Endothelial cell of umbilical vein (primary cell): ENCODE measurements at regions not wholly inside any gene's neighbourhood (a gene's known extent, or its start where the extent isn't known, plus 50 kb on each side); places are given as distances from the start of the nearest gene placed in this dataset.

ENCODE experiments used
- BruUV-seq: library from RNA; stranded (reverse); fragments of 400-500 nt; replicated peaks from 2 replicates; lab custom pipeline; 2021; lab: Mats Ljungman, UMichigan
- CTCF ChIA-PET: fragments of 300-600, 350-600 bp; sonication (Branson Sonifier 250); formaldehyde crosslinking; loops from one replicate; lab custom pipeline; 2021; ENCODE audit warnings: antibody characterized with exemption, inconsistent platforms; lab: Charles Lee
- POLR2A ChIA-PET: fragments of 300-600, 350-600 bp; sonication (Branson Sonifier 250); formaldehyde crosslinking; loops from one replicate; lab custom pipeline; 2021; ENCODE audit warnings: antibody characterized with exemption, inconsistent platforms; lab: Charles Lee
- DNase-seq: peaks from one replicate; pipeline ENCODE4 v3.0.0-alpha.2; 2011; ENCODE audit warnings: low read depth, low spot score
- FAIRE-seq: peaks from 2 replicates; lab custom pipeline; 2011; peaks lifted over from hg19 to GRCh38; lab: Jason Lieb, UNC
- H2AFZ ChIP-seq: 2 replicates; pipeline ENCODE4 v1.6.0; 2012; ENCODE audit warnings: low read depth, low read length, control low read depth, inconsistent platforms
- H3K27ac ChIP-seq: 2 replicates; pipeline ENCODE4 v1.5.1; 2011; ENCODE audit warnings: low read depth, mild to moderate bottlenecking, control low read depth, low read length, moderate library complexity; ENCODE audit not compliant: insufficient read depth
- H3K27me3 ChIP-seq, 2 experiments: 2 replicates each; pipeline versions ENCODE4 v1.6.0 to v1.6.1; 2011; ENCODE audit warnings: low read length in 2 of 2, mixed read lengths in 1 of 2; ENCODE audit not compliant: control insufficient read depth in 2 of 2, insufficient read depth in 2 of 2
- H3K36me3 ChIP-seq, 2 experiments: 2 replicates in 1 of 2; 3 replicates in 1 of 2; pipeline ENCODE4 v1.5.1; 2011; ENCODE audit warnings: low read length in 2 of 2, mild to moderate bottlenecking in 1 of 2, moderate library complexity in 1 of 2; ENCODE audit not compliant: control insufficient read depth in 2 of 2, insufficient read depth in 2 of 2; ENCODE audit errors: extremely low read depth in 1 of 2
- H3K4me1 ChIP-seq: 3 replicates; pipeline ENCODE4 v1.5.1; 2011; ENCODE audit warnings: mild to moderate bottlenecking, low read length; ENCODE audit not compliant: control insufficient read depth, insufficient read depth; ENCODE audit errors: extremely low read depth
- H3K4me2 ChIP-seq: 2 replicates; pipeline ENCODE4 v1.6.1; 2011; ENCODE audit warnings: low read length, control low read depth, mixed read lengths; ENCODE audit not compliant: insufficient read depth
- H3K4me3 ChIP-seq, 3 experiments: fragments of 200-600 bp in 1 of 3; sonication (generic), shearing (Covaris generic) in 1 of 3; replicated peaks in 1 of 3; 2 replicates each; pipeline ENCODE4 v1.5.1; 2011 to 2016; ENCODE audit warnings: control low read depth in 3 of 3, low read length in 3 of 3, mild to moderate bottlenecking in 2 of 3, inconsistent platforms in 1 of 3, low read depth in 1 of 3, moderate library complexity in 1 of 3; ENCODE audit not compliant: insufficient read depth in 1 of 3
- H3K79me2 ChIP-seq: 2 replicates; pipeline ENCODE4 v1.6.0; 2012; ENCODE audit warnings: low read length, inconsistent platforms; ENCODE audit not compliant: control insufficient read depth, insufficient read depth
- H3K9ac ChIP-seq: replicated peaks from 2 replicates; pipeline ENCODE3; 2011; ENCODE audit warnings: low read length, control low read depth; ENCODE audit not compliant: insufficient read depth; ENCODE audit errors: extremely low read depth
- H3K9me1 ChIP-seq: replicated peaks from 3 replicates; pipeline ENCODE4 v1.6.0; 2011; ENCODE audit warnings: mild to moderate bottlenecking, low read length; ENCODE audit not compliant: control insufficient read depth, insufficient read depth; ENCODE audit errors: extremely low read depth
- H3K9me3 ChIP-seq: replicated peaks from 2 replicates; pipeline ENCODE4 v1.5.1; 2012; ENCODE audit warnings: low read length, inconsistent platforms; ENCODE audit not compliant: control insufficient read depth, insufficient read depth
- H4K20me1 ChIP-seq: replicated peaks from 2 replicates; pipeline ENCODE3; 2011; ENCODE audit warnings: mild to moderate bottlenecking, low read length; ENCODE audit not compliant: control insufficient read depth, insufficient read depth; ENCODE audit errors: extremely low read depth
- EZH2 ChIP-seq: IDR thresholded peaks from 2 replicates; pipeline ENCODE4 v1.6.1; 2012; ENCODE audit warnings: borderline replicate concordance, low read depth, mild to moderate bottlenecking, moderate library complexity, low read length, inconsistent platforms; ENCODE audit not compliant: severe bottlenecking
- POLR2A ChIP-seq: IDR thresholded peaks from 2 replicates; pipeline ENCODE4 v1.6.1; 2012; ENCODE audit warnings: low read depth, mild to moderate bottlenecking, control low read depth, low read length
- dilution Hi-C: fragments of 300-500 bp; cut with MboI; formaldehyde crosslinking; loops from one replicate; pipeline ENCODE4 v1.15.0; 2019; ENCODE audit warnings: low sequenced_read_pairs; ENCODE audit not compliant: extremely low pct_ligation_motif_present
- intact Hi-C: fragments of 100-400 bp; cut with micrococcal nuclease; formaldehyde crosslinking; loops from one replicate; pipeline ENCODE4 v1.10.0; 2022
- TF ChIP-seq, protein P1 (sequence below): IDR thresholded peaks from 2 replicates; pipeline ENCODE4 v1.6.1; 2011; ENCODE audit not compliant: insufficient read depth, insufficient read length

DNA sequence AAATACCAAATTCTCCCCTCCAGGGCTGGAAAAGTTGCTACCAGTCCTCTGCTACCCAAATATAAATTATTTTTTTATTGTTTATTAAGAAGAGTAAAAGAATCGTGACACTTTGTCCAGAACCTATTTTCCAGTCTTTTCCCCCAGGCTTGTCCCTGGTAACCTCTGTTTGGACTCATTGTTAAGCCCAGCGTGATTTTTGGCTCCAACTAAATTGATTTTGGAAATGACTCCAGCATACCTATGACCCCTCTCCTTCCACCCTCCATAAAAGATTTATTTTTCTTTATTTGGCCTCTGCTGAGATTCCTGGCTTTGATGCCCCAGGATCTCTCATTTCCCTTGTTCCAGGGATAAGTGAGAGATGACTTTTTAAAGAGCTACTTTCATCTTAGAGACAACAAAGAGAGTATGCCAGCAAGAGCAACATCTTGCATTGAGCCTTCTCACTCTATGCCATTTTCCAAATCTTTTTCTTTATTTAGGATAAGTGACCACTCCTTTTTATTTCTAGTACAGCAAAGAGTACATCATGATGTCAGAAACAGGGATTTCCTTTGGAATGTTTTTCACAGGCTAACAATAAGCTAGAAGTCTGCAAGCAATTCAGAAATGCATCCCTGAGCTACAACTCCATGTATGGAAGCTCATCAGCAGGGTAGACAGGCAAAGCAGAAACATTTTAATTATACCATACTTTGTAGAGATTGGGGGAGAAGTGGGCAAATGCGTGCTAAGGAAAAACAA, 75.8 kb downstream of the DAD1 start:
- Histone ChIP-seq H3K9ac (no peak overlapping the region), H3K27ac (no peak overlapping the region), H3K4me2 (no peak overlapping the region), H3K4me3 (no peak overlapping the region), H3K9me3 (no peaks in the 10 kb centered on the region), H3K79me2 (no peaks in the 10 kb centered on the region), H3K4me1 (peaks cover 13% of the 10 kb centered on the region), H4K20me1 (no peaks in the 10 kb centered on the region), H3K36me3 (no peaks in the 10 kb centered on the region), H2AFZ (no peak overlapping the region), H3K9me1 (no peaks in the 10 kb centered on the region), H3K27me3 (no peaks in the 10 kb centered on the region)
- DNase-seq (peak; percentile 56), FAIRE-seq (peak; percentile 67)
- TF ChIP-seq, protein P1, sequence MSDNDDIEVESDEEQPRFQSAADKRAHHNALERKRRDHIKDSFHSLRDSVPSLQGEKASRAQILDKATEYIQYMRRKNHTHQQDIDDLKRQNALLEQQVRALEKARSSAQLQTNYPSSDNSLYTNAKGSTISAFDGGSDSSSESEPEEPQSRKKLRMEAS, result no peak
- TF ChIP-seq EZH2, result no peak
- no TSS peak for BruUV-seq
- ChIA-PET CTCF (interaction anchor here (0.7 to 0.9 kb wide), 2 partner anchors 39 to 41 kb away, joined by 3 read pairs; no protein-coding TSS in a partner anchor), POLR2A (no interaction called here)
- dilution Hi-C loops, result no loop called here
- intact Hi-C loops, result no loop called here

DNA sequence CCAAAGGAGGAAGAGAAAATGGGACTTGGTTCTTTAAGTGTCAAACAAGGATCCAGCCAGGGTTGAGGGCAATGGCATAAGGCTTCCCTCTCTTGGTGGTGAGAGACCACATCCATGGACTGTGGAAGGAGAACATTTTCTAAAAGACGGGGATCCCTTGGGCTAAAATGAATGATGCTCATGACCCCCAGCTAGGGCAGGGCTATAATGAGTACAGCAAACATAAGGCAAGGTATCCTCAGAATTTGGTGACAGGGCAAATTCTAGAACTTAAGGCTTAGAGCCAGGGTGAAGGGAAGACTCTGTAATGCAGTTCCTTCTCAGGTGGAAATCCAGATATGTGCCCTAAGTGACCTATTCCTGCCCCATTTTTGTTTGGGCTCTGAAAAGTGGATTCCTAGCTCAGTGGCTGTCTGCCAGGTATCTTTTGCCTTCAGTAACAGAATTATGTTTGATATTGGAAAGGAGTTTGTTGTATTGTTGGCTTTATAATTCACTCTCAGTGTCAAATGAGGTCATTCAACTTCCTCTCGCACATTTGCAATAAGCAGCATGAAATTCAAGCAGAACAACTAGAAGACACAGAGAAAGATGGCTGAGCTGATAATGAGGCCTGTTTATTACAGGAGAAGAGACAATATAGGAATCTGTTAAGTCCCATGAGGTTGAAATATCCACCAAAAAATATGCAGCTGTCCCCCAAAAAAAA, 76.8 kb downstream of the DAD1 start:
- no peak for TF ChIP-seq POLR2A
- no peak overlapping the region for H3K27ac ChIP-seq
- H4K20me1 ChIP-seq, result no peaks in the 10 kb centered on the region
- no peaks in the 10 kb centered on the region for H3K9me3 ChIP-seq
- ChIA-PET CTCF (no interaction called here), POLR2A (no interaction called here)
- peak; percentile 35 for FAIRE-seq
- H3K9me1 ChIP-seq, result no peaks in the 10 kb centered on the region
- no peak overlapping the region for H3K4me3 ChIP-seq
- no peaks in the 10 kb centered on the region for H3K27me3 ChIP-seq
- no peak overlapping the region for H3K9ac ChIP-seq
- no peak overlapping the region for H3K4me2 ChIP-seq
- H2AFZ ChIP-seq, result no peak overlapping the region
- intact Hi-C loops, result no loop called here
- H3K4me1 ChIP-seq, result peaks cover 13% of the 10 kb centered on the region
- no peaks in the 10 kb centered on the region for H3K79me2 ChIP-seq
- no peaks in the 10 kb centered on the region for H3K36me3 ChIP-seq
- BruUV-seq, result no TSS peak
- DNase-seq, result peak; percentile 33
- dilution Hi-C loops, result no loop called here
